ENCODE measurements at regions not wholly inside any gene's neighbourhood (a gene's known extent, or its start where the extent isn't known, plus 50 kb on each side); places are given as distances from the start of the nearest gene placed in this dataset.

DNA sequence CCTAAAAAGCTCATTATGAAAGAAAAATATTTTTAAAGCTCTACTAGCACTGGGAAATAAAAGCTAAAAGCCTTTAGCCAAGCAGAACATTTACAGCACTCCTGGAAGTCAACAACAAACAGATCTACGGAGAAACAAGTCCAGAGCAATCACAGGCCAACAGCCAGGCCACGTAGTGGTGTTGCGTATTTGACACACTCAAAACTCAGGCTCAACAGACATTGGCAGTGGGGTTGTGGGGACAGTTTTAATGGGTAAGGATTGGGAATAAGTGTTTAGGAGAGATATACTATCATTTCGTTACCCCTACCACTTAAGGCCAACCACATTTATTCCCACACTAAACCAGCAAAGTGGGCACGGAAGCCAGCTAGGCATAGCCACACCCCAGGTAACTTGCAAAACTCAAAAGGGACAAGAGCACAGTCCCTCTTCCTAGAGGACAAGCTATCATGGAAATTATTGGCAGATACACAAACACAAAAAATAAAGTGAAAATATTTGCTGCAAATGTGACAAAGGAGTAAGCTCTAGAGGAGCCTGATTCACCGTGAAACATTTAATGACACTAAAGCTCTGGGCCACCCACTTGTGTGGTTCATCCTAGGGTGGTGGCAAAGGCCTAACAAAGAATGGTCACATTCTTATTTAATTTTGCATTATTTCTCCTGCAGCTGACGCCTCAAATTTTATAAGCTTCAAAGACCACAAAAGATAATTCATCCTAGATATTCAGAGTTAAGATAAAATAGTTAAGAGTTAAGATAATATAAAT, 498.2 kb downstream of the TNS3 start:
- Histone ChIP-seq H2BK12ac (ENCODE audit: low read length) (peak overlapping the region; percentile 53), H3K4me1 (ENCODE audit: control insufficient read depth in 1 of 2, insufficient read depth in 2 of 2, low read length in 2 of 2) (peaks cover 0 to under 1% of the 10 kb centered on the region in 2 experiments), H3K14ac (ENCODE audit: low read length) (no peak overlapping the region), H3K36me3 (ENCODE audit: control insufficient read depth in 1 of 2, insufficient read depth in 2 of 2, low read length in 2 of 2) (no peaks in the 10 kb centered on the region), H3K79me1 (ENCODE audit: low read length) (peaks cover 8% of the 10 kb centered on the region), H3K27me3 (ENCODE audit: insufficient read depth, low read length) (no peaks in the 10 kb centered on the region), H3K9ac (ENCODE audit: low read length) (no peak overlapping the region), H3K9me3 (ENCODE audit: insufficient read depth, low read depth, low read length) (no peaks in the 10 kb centered on the region), H2BK5ac (ENCODE audit: low read depth, low read length, poor library complexity) (no peak overlapping the region), H3K18ac (ENCODE audit: low read length) (no peak overlapping the region), H3K4ac (ENCODE audit: low read depth, low read length) (no peak overlapping the region), H2AFZ (ENCODE audit: insufficient read depth, low read length, poor library complexity) (no peak overlapping the region), H4K12ac (ENCODE audit: low read depth, low read length) (no peak overlapping the region), H3K23ac (ENCODE audit: low read length) (no peak overlapping the region), H4K8ac (ENCODE audit: low read depth, low read length) (no peak overlapping the region), H3K4me3 (ENCODE audit: low read depth, low read length) (no peak overlapping the region), H2BK120ac (ENCODE audit: insufficient read depth, low read length, poor library complexity) (no peak overlapping the region), H4K91ac (ENCODE audit: low read depth, low read length) (peak overlapping the region; percentile 50), H3K27ac (ENCODE audit: low read depth, low read length) (no peak overlapping the region), H3K4me2 (ENCODE audit: low read length) (no peak overlapping the region), H2AK5ac (ENCODE audit: low read length) (no peak overlapping the region), H3K79me2 (ENCODE audit: control insufficient read depth, insufficient read depth, low read length, poor library complexity) (no peaks in the 10 kb centered on the region)
- DNase-seq: no peak
- WGBS (ENCODE audit: extremely low coverage, insufficient coverage, insufficient read length): no CpG with 5 or more reads among the region's 7 CpGs

- no peaks in the 10 kb centered on the region for H3K27me3 ChIP-seq (ENCODE audit: insufficient read depth, low read length)
- H3K9ac ChIP-seq (ENCODE audit: low read length): no peak overlapping the region
- no peak overlapping the region for H3K23ac ChIP-seq (ENCODE audit: low read length)
- no peak overlapping the region for H3K4ac ChIP-seq (ENCODE audit: low read depth, low read length)
- H4K91ac ChIP-seq (ENCODE audit: low read depth, low read length): no peak overlapping the region
- no CpG with 5 or more reads among the region's 3 CpGs for WGBS (ENCODE audit: extremely low coverage, insufficient coverage, insufficient read length)
- H3K14ac ChIP-seq (ENCODE audit: low read length): no peak overlapping the region
- H3K9me3 ChIP-seq (ENCODE audit: insufficient read depth, low read depth, low read length): no peaks in the 10 kb centered on the region
- no peak overlapping the region for H4K12ac ChIP-seq (ENCODE audit: low read depth, low read length)
- H3K4me2 ChIP-seq (ENCODE audit: low read length): no peak overlapping the region
- no peaks in the 10 kb centered on the region for H3K4me1 ChIP-seq (ENCODE audit: control insufficient read depth in 1 of 2, insufficient read depth in 2 of 2, low read length in 2 of 2)
- no peak overlapping the region for H4K8ac ChIP-seq (ENCODE audit: low read depth, low read length)
- H3K18ac ChIP-seq (ENCODE audit: low read length): no peak overlapping the region
- H3K27ac ChIP-seq (ENCODE audit: low read depth, low read length): no peak overlapping the region
- no peak overlapping the region for H2BK12ac ChIP-seq (ENCODE audit: low read length)
- no peak overlapping the region for H2AK5ac ChIP-seq (ENCODE audit: low read length)
- no peak overlapping the region for H3K4me3 ChIP-seq (ENCODE audit: low read depth, low read length)
- no peaks in the 10 kb centered on the region for H3K79me1 ChIP-seq (ENCODE audit: low read length)
- peak in 1 of 2 donors; percentile 6 for DNase-seq
- H3K36me3 ChIP-seq (ENCODE audit: control insufficient read depth in 1 of 2, insufficient read depth in 2 of 2, low read length in 2 of 2): no peaks in the 10 kb centered on the region
- no peak overlapping the region for H2BK5ac ChIP-seq (ENCODE audit: low read depth, low read length, poor library complexity)
- no peaks in the 10 kb centered on the region for H3K79me2 ChIP-seq (ENCODE audit: control insufficient read depth, insufficient read depth, low read length, poor library complexity)
- H2AFZ ChIP-seq (ENCODE audit: insufficient read depth, low read length, poor library complexity): no peak overlapping the region
- no peak overlapping the region for H2BK120ac ChIP-seq (ENCODE audit: insufficient read depth, low read length, poor library complexity)
Observed at GRCh38 chr7:47080816-47081215, 501.1 kb downstream of the TNS3 start.

GRCh38 chr7:47078241-47078640, 503.7 kb downstream of the TNS3 start:
- no peak overlapping the region for H3K23ac ChIP-seq (ENCODE audit: low read length)
- H3K18ac ChIP-seq (ENCODE audit: low read length): no peak overlapping the region
- H3K4me3 ChIP-seq (ENCODE audit: low read depth, low read length): no peak overlapping the region

DNA sequence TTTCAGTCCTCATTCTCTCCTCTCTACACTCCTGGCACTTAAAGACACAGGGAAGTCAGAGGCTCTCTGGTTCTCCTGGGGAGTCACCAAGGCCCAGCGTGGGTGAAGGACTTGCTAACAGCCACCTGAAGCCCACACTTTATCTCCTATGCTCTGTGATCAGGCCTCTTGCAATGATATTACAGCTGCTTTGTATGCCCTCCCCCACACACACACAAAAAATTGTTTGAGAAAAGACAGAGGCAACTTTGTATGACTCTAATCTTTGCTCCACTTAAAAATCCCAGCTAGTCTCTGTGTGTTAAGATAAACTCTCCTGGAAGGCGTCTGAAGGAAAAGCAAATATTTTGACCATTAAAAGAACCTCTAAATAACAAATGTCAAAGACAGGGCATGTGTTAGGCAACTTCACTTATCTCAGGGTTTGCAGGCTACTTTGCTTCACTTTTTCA, 507.2 kb downstream of the TNS3 start:
- Histone ChIP-seq H3K79me2 (ENCODE audit: control insufficient read depth, insufficient read depth, low read length, poor library complexity) (peaks cover 1% of the 10 kb centered on the region), H2AK5ac (ENCODE audit: low read length) (no peak overlapping the region), H4K12ac (ENCODE audit: low read depth, low read length) (no peak overlapping the region), H3K36me3 (ENCODE audit: control insufficient read depth in 1 of 2, insufficient read depth in 2 of 2, low read length in 2 of 2) (no peaks in the 10 kb centered on the region), H3K23ac (ENCODE audit: low read length) (no peak overlapping the region), H3K4me3 (ENCODE audit: low read depth, low read length) (no peak overlapping the region), H4K8ac (ENCODE audit: low read depth, low read length) (peak overlapping the region; percentile 47), H3K4me1 (ENCODE audit: control insufficient read depth in 1 of 2, insufficient read depth in 2 of 2, low read length in 2 of 2) (peaks cover 0 to 2% of the 10 kb centered on the region in 2 experiments), H2BK120ac (ENCODE audit: insufficient read depth, low read length, poor library complexity) (peak overlapping the region; percentile 66), H3K27me3 (ENCODE audit: insufficient read depth, low read length) (no peaks in the 10 kb centered on the region), H3K14ac (ENCODE audit: low read length) (peak overlapping the region; percentile 66), H2AFZ (ENCODE audit: insufficient read depth, low read length, poor library complexity) (no peak overlapping the region), H3K27ac (ENCODE audit: low read depth, low read length) (no peak overlapping the region), H2BK5ac (ENCODE audit: low read depth, low read length, poor library complexity) (peak overlapping the region; percentile 76), H3K9me3 (ENCODE audit: insufficient read depth, low read depth, low read length) (no peaks in the 10 kb centered on the region), H3K9ac (ENCODE audit: low read length) (no peak overlapping the region), H3K79me1 (ENCODE audit: low read length) (peaks cover 6% of the 10 kb centered on the region), H2BK12ac (ENCODE audit: low read length) (peak overlapping the region; percentile 87), H3K18ac (ENCODE audit: low read length) (peak overlapping the region; percentile 92), H4K91ac (ENCODE audit: low read depth, low read length) (peak overlapping the region; percentile 68), H3K4me2 (ENCODE audit: low read length) (no peak overlapping the region), H3K4ac (ENCODE audit: low read depth, low read length) (no peak overlapping the region)
- no peak for DNase-seq
- WGBS (ENCODE audit: extremely low coverage, insufficient coverage, insufficient read length): no CpG with 5 or more reads among the region's 2 CpGs

More at GRCh38 chr7:47078241-47078640, 503.7 kb downstream of the TNS3 start:
- Histone ChIP-seq H4K12ac (ENCODE audit: low read depth, low read length) (no peak overlapping the region), H3K4me2 (ENCODE audit: low read length) (no peak overlapping the region), H3K4me1 (ENCODE audit: control insufficient read depth in 1 of 2, insufficient read depth in 2 of 2, low read length in 2 of 2) (peaks cover 0 to 2% of the 10 kb centered on the region in 2 experiments), H3K14ac (ENCODE audit: low read length) (no peak overlapping the region), H2AK5ac (ENCODE audit: low read length) (no peak overlapping the region), H3K27me3 (ENCODE audit: insufficient read depth, low read length) (no peaks in the 10 kb centered on the region), H3K4ac (ENCODE audit: low read depth, low read length) (no peak overlapping the region), H4K8ac (ENCODE audit: low read depth, low read length) (no peak overlapping the region), H3K79me2 (ENCODE audit: control insufficient read depth, insufficient read depth, low read length, poor library complexity) (peaks cover under 1% of the 10 kb centered on the region), H3K36me3 (ENCODE audit: control insufficient read depth in 1 of 2, insufficient read depth in 2 of 2, low read length in 2 of 2) (no peaks in the 10 kb centered on the region), H2BK120ac (ENCODE audit: insufficient read depth, low read length, poor library complexity) (no peak overlapping the region), H3K79me1 (ENCODE audit: low read length) (peaks cover 6% of the 10 kb centered on the region), H3K9me3 (ENCODE audit: insufficient read depth, low read depth, low read length) (no peaks in the 10 kb centered on the region), H2BK5ac (ENCODE audit: low read depth, low read length, poor library complexity) (no peak overlapping the region), H2BK12ac (ENCODE audit: low read length) (no peak overlapping the region), H4K91ac (ENCODE audit: low read depth, low read length) (no peak overlapping the region), H3K27ac (ENCODE audit: low read depth, low read length) (no peak overlapping the region), H2AFZ (ENCODE audit: insufficient read depth, low read length, poor library complexity) (no peak overlapping the region), H3K9ac (ENCODE audit: low read length) (no peak overlapping the region)
- no CpG with 5 or more reads among the region's 2 CpGs for WGBS (ENCODE audit: extremely low coverage, insufficient coverage, insufficient read length)
- DNase-seq: peak in 1 of 2 donors; percentile 4
